ENCODE measurements at regions not wholly inside any gene's neighbourhood (a gene's known extent, or its start where the extent isn't known, plus 50 kb on each side); places are given as distances from the start of the nearest gene placed in this dataset.

- DNase-seq (ENCODE audit: low read depth, low spot score) (no peak), ATAC-seq (no peak)
- in situ Hi-C loops (cut with HindIII; ENCODE audit: low pct_unique_long_range_greater_than_20kb, low sequenced_read_pairs) = no loop called here
- Histone ChIP-seq H3K27ac (ENCODE audit: low read length) (no peak overlapping the region), H3K9me3 (ENCODE audit: control insufficient read depth, insufficient read depth, low read depth, low read length) (no peaks in the 10 kb centered on the region), H3K36me3 (ENCODE audit: control insufficient read depth, insufficient read depth, low read length) (no peaks in the 10 kb centered on the region), H3K27me3 (ENCODE audit: control insufficient read depth, insufficient read depth, low read length) (no peaks in the 10 kb centered on the region), H3K4me1 (ENCODE audit: control insufficient read depth, insufficient read depth, low read length) (no peaks in the 10 kb centered on the region), H3K4me3 (ENCODE audit: low read depth in 2 of 2, low read length in 2 of 2) (no peak overlapping the region)
- TF ChIP-seq REST (IDR thresholded peaks at IDR 0.05; ENCODE audit: insufficient read depth in 1 of 2, low read depth in 2 of 2, low read length in 1 of 2) (no peak), CTCF (IDR thresholded peaks at IDR 0.05) (no peak), TCF7L2 (IDR thresholded peaks at IDR 0.05; ENCODE audit: low read depth, low read length) (no peak), POLR2AphosphoS5 (IDR thresholded peaks at IDR 0.05; ENCODE audit: low read depth, low read length) (no peak)
- BruUV-seq (replicated peaks) = no TSS peak
- intact Hi-C loops (cut with micrococcal nuclease; ENCODE audit: unreplicated experiment) = no loop called here
- ChIA-PET POLR2A (no interaction called here), CTCF (no interaction called here)
Observed at GRCh38 chr5:97471951-97472350, 288.9 kb upstream of the RIOK2 start.

GRCh38 chr5:97475847-97476246 lies 292.8 kb upstream of the RIOK2 start:
- BruUV-seq (replicated peaks) = no TSS peak
- Histone ChIP-seq H3K9me3 (ENCODE audit: control insufficient read depth, insufficient read depth, low read depth, low read length) (no peaks in the 10 kb centered on the region), H3K27ac (ENCODE audit: low read length) (no peak overlapping the region), H3K36me3 (ENCODE audit: control insufficient read depth, insufficient read depth, low read length) (no peaks in the 10 kb centered on the region), H3K4me3 (ENCODE audit: low read depth in 2 of 2, low read length in 2 of 2) (no peak overlapping the region), H3K27me3 (ENCODE audit: control insufficient read depth, insufficient read depth, low read length) (no peaks in the 10 kb centered on the region), H3K4me1 (ENCODE audit: control insufficient read depth, insufficient read depth, low read length) (no peaks in the 10 kb centered on the region)
- ChIA-PET CTCF (no interaction called here), POLR2A (no interaction called here)
- TF ChIP-seq POLR2AphosphoS5 (IDR thresholded peaks at IDR 0.05; ENCODE audit: low read depth, low read length) = no peak
- DNase-seq (ENCODE audit: low read depth, low spot score) (no peak), ATAC-seq (no peak)
- in situ Hi-C loops (cut with HindIII; ENCODE audit: low pct_unique_long_range_greater_than_20kb, low sequenced_read_pairs) (no loop called here), intact Hi-C loops (cut with micrococcal nuclease; ENCODE audit: unreplicated experiment) (no loop called here)

- TF ChIP-seq CTCF (IDR thresholded peaks at IDR 0.05) = no peak
- Histone ChIP-seq H3K27me3 (ENCODE audit: control insufficient read depth, insufficient read depth, low read length) (no peaks in the 10 kb centered on the region), H3K4me1 (ENCODE audit: control insufficient read depth, insufficient read depth, low read length) (no peaks in the 10 kb centered on the region), H3K36me3 (ENCODE audit: control insufficient read depth, insufficient read depth, low read length) (no peaks in the 10 kb centered on the region), H3K4me3 (ENCODE audit: low read depth in 2 of 2, low read length in 2 of 2) (no peak overlapping the region), H3K27ac (ENCODE audit: low read length) (no peak overlapping the region), H3K9me3 (ENCODE audit: control insufficient read depth, insufficient read depth, low read depth, low read length) (no peaks in the 10 kb centered on the region)
- intact Hi-C loops (cut with micrococcal nuclease; ENCODE audit: unreplicated experiment) (no loop called here), in situ Hi-C loops (cut with HindIII; ENCODE audit: low pct_unique_long_range_greater_than_20kb, low sequenced_read_pairs) (no loop called here)
- ATAC-seq (no peak), DNase-seq (ENCODE audit: low read depth, low spot score) (no peak)
- ChIA-PET CTCF (no interaction called here), POLR2A (no interaction called here)
- BruUV-seq (replicated peaks) = no TSS peak
Observed at GRCh38 chr5:97476852-97477534, 293.9 kb upstream of the RIOK2 start.
